Right atrium auricular region (tissue), 2 donors: ENCODE measurements at regions not wholly inside any gene's neighbourhood (a gene's known extent, or its start where the extent isn't known, plus 50 kb on each side); places are given as distances from the start of the nearest gene placed in this dataset.
A peak's percentile ranks its signal among the peaks of the same experiment; 100 is the strongest.

Source experiments
- DNase-seq: peaks from one replicate; pipeline ENCODE4 v3.0.0-alpha.2; 2019; ENCODE audit warnings: low spot score
- H3K27ac ChIP-seq, 2 donors: fragments of 200-600 bp; sonication (generic); 1 replicate in 1 of 2; 2 replicates in 1 of 2; pipeline ENCODE4 v1.5.1; 2016 to 2019
- H3K27me3 ChIP-seq, 2 donors: fragments of 200-600 bp; sonication (generic); one replicate each; pipeline versions ENCODE4 v1.5.1 to v1.6.0; 2017 to 2019
- H3K36me3 ChIP-seq: fragments of 200-600 bp; sonication (generic); one replicate; pipeline ENCODE4 v1.5.1; 2016
- H3K4me1 ChIP-seq, 2 donors: fragments of 200-600 bp; sonication (generic); one replicate each; pipeline versions ENCODE4 v1.5.1 to v1.6.0; 2017 to 2019
- H3K4me3 ChIP-seq, 2 donors: fragments of 200-600 bp; sonication (generic); 1 replicate in 1 of 2; 2 replicates in 1 of 2; pipeline ENCODE4 v1.5.1; 2017 to 2019; ENCODE audit warnings: mild to moderate bottlenecking in 1 of 2, moderate library complexity in 1 of 2
- H3K9me3 ChIP-seq, 2 donors: fragments of 200-600 bp; sonication (generic); one replicate each; pipeline ENCODE4 v1.5.1; 2019
- TF ChIP-seq, protein P1 (sequence below), 2 donors: fragments of 200-600 bp; sonication (generic); IDR thresholded peaks; one replicate each; pipeline ENCODE4 v1.5.1; 2019; ENCODE audit warnings: antibody characterized with exemption in 2 of 2

DNA sequence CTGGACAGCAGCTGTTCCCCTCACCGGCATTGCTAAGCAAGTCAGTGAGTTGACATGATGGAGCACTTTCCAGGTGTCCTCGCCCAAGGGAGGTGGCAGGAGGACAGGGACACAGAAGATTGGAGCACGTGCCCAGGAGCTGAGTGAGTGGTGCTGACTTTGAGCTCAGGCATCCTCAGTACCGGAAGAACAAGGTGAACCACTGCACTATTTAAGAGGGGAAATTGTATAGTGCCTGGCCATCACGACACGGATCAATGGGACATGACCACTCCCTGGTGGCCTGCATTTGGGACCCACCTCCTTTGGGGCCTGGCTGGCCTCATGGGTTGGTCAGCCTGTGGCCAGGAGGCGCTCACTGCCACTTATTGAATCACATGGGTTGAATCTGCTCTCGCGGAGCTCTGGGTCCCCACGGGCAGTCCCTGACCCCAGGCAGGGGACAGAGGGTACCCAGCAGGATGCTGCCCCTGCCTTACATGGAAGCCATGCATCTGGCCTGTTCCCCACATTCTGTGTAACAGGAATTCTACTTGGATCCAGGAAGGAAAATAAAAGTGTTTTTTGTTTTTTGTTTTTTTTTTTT lies 206.9 kb upstream of the ZNF536 start:
- TF ChIP-seq, protein P1, sequence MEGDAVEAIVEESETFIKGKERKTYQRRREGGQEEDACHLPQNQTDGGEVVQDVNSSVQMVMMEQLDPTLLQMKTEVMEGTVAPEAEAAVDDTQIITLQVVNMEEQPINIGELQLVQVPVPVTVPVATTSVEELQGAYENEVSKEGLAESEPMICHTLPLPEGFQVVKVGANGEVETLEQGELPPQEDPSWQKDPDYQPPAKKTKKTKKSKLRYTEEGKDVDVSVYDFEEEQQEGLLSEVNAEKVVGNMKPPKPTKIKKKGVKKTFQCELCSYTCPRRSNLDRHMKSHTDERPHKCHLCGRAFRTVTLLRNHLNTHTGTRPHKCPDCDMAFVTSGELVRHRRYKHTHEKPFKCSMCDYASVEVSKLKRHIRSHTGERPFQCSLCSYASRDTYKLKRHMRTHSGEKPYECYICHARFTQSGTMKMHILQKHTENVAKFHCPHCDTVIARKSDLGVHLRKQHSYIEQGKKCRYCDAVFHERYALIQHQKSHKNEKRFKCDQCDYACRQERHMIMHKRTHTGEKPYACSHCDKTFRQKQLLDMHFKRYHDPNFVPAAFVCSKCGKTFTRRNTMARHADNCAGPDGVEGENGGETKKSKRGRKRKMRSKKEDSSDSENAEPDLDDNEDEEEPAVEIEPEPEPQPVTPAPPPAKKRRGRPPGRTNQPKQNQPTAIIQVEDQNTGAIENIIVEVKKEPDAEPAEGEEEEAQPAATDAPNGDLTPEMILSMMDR (IDR thresholded peaks at IDR 0.05): no peak
- H3K27ac ChIP-seq: no peak overlapping the region
- peak; percentile 53 for DNase-seq
- H3K36me3 ChIP-seq: no peaks in the 10 kb centered on the region
- H3K9me3 ChIP-seq: no peaks in the 10 kb centered on the region
- no peaks in the 10 kb centered on the region for H3K27me3 ChIP-seq
- no peak overlapping the region for H3K4me3 ChIP-seq
- no peaks in the 10 kb centered on the region for H3K4me1 ChIP-seq

DNA sequence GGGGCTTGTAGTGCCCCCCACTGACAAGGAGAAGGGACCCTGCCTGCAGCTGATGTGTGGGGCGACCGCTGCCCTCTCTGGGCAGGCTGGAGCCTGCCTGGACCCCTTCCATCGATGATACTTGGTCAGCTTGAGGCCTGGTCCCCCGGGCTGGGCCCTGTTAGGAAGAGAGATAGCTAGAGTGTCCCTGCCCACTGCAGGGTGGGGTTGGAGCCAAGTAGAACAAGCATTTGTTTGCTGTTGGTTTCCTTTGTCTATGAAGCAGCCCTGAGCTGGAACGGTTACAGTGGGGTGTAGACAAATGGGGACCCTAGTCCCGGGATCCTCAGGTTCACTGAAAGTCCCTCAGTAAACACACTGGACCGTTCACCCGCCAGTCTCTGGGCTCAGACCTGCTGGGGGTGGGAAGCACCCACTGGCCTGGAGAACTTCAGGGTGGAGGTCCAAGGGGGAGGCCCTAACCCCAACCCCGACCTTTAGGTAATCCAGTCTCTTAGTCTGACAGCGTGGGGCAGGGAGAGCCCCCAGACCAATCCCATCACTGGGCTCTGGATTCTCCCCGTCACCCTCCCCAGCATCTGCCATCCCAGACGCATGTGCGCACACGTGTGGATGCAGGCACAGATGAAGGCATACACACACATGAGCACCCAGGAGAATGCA lies 204.8 kb upstream of the ZNF536 start:
- Histone ChIP-seq H3K4me3 (no peak overlapping the region), H3K27me3 (no peaks in the 10 kb centered on the region), H3K27ac (no peak overlapping the region), H3K36me3 (no peaks in the 10 kb centered on the region), H3K4me1 (no peaks in the 10 kb centered on the region), H3K9me3 (no peaks in the 10 kb centered on the region)
- TF ChIP-seq, protein P1 (IDR thresholded peaks at IDR 0.05): no peak
- no peak for DNase-seq

DNA sequence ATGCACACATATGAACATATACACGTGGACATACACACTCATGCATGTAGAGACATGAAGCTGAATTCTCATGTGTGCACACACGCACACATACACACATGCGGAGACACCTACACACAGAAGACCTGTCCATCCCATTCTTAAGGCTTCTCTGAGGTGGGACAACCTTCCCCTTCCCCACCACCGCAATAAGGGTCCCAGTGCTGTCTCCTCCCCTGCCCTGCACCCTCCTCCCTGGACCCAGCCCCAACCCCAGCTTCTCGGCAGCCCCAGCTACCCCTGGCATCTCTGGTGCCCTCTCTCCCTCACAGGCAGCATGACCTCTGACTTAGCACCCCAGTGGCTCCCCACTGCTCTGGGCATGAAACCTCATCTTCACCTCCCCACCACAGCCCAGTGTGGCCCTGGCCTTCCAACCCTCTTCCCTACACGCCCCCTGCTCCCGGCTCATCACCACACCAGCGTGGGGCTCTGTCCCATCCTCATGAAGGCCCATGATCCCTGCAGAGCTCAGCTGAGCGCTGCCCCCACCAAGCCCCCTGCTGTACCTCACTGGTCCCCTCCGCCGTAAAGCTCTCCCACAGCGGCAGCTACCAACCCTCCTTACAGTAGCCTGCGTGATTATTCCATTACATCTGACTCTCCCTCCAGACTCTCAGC lies 204.1 kb upstream of the ZNF536 start:
- TF ChIP-seq, protein P1 (IDR thresholded peaks at IDR 0.05): no peak

DNA sequence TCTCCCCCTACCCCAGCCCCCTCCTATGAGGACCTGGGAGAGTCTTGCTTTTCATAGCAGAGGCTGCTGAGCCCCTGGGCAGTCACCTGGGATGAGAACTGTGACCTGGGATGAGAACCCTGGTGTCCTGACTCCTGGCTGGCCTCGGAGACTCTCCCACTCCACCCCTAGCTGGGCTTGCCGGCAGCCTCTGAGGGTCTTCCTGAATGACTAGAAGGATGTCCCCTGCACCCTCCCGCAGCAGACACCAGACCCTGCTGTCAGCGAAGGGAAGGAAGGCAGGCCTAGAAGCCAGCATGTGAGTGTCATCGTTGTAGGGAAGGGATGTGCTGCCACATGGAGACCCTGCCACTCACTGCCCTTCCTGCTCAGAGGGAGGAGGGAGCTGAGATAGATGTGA lies 203.4 kb upstream of the ZNF536 start:
- DNase-seq: no peak
- Histone ChIP-seq H3K27me3 (no peaks in the 10 kb centered on the region), H3K9me3 (no peaks in the 10 kb centered on the region), H3K4me1 (no peaks in the 10 kb centered on the region), H3K4me3 (no peak overlapping the region), H3K36me3 (no peaks in the 10 kb centered on the region), H3K27ac (no peak overlapping the region)
- TF ChIP-seq, protein P1 (IDR thresholded peaks at IDR 0.05): no peak

More for the DNA sequence above, 204.1 kb upstream of the ZNF536 start:
- peak; percentile 46 for DNase-seq
- Histone ChIP-seq H3K4me1 (no peaks in the 10 kb centered on the region), H3K27me3 (no peaks in the 10 kb centered on the region), H3K27ac (no peak overlapping the region), H3K4me3 (no peak overlapping the region), H3K9me3 (no peaks in the 10 kb centered on the region), H3K36me3 (no peaks in the 10 kb centered on the region)

DNA sequence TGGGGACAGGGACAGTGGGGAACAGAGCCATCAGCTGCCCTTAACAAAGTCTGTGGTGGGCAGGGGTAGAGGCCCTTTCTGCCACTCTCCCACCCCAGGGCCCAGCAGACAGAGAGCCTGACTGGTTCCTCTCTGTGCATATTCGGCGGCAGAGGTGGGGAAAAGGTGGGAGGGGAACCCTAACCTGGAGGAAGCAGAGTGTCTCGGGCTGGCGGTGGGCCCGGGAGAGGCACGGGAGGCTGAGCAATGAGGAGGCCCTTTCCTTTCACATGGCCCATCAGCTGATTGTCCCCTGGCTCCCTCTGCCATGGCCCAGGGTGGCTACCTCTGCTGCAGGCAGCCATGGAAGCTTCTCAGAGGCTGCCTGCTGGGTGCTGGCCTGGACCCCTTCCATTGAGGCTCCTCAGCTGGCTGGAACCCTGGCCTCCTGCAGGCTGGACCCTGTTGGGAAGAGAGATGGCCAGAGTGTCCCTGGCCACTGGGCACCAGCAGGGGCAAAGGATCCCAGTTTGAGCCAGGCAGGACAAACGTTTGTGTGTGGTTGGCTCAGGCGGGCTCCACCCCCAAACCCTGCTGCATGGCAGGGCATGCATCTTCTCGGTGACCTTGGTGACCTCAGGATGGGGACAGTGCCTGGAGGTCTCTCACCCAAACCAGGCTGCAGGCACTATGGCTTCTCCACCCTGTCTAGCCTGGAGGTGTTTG lies 202.8 kb upstream of the ZNF536 start:
- no peak for DNase-seq
- Histone ChIP-seq H3K36me3 (no peaks in the 10 kb centered on the region), H3K27me3 (no peaks in the 10 kb centered on the region), H3K4me3 (no peak overlapping the region), H3K4me1 (no peaks in the 10 kb centered on the region), H3K9me3 (no peaks in the 10 kb centered on the region), H3K27ac (no peak overlapping the region)
- TF ChIP-seq, protein P1 (IDR thresholded peaks at IDR 0.05): no peak
